ENCODE measurements at regions not wholly inside any gene's neighbourhood (a gene's known extent, or its start where the extent isn't known, plus 50 kb on each side); places are given as distances from the start of the nearest gene placed in this dataset.

DNA sequence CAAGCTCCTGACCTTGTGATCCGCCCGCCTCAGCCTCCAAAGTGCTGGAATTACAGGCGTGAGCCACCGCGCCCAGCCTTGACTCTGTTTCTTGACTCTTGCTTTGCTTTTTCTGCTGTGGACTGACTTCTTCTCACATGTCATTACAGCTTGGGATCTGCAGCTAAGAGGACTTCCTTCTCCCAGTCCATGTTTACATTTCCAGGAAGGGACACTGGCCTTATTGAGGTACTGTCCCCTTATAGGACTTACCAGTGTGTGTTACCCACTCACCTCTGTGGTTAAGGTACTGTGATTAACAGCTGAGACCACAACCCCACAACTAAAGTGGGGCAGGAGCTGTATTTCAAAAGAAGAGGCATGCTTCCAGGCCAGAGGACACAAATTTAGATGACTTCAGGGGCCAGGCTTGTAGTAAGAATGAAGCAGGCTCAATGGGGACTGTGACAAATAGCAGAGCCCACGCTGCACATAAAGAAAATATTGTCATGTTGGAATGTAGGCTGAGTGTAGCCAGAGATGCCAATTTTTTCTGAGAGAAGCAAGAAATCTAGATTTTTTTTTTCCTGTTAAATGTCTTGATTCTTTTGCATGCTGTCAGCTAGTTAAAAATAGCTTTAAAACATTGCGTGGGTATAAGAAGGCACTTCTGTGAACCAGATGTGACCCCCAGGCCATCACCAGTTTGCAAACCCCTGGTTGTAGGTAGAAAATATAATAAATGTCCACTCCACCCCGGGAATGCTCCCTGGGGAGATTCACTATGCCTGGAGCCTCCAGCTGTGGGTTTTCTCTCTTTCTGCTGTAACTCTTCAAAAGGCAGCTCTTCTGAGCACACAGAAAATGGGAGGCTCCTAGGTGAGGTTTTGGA lies 75.0 kb downstream of the PTPDC1 start:
- TF ChIP-seq ZNF707 (tag by site-specific recombination; IDR thresholded peaks at IDR 0.05) (no peak), ZFHX2 (tag by site-specific recombination; conservative IDR thresholded peaks at IDR 0.05) (no peak)
- TF ChIP-seq, protein P1, sequence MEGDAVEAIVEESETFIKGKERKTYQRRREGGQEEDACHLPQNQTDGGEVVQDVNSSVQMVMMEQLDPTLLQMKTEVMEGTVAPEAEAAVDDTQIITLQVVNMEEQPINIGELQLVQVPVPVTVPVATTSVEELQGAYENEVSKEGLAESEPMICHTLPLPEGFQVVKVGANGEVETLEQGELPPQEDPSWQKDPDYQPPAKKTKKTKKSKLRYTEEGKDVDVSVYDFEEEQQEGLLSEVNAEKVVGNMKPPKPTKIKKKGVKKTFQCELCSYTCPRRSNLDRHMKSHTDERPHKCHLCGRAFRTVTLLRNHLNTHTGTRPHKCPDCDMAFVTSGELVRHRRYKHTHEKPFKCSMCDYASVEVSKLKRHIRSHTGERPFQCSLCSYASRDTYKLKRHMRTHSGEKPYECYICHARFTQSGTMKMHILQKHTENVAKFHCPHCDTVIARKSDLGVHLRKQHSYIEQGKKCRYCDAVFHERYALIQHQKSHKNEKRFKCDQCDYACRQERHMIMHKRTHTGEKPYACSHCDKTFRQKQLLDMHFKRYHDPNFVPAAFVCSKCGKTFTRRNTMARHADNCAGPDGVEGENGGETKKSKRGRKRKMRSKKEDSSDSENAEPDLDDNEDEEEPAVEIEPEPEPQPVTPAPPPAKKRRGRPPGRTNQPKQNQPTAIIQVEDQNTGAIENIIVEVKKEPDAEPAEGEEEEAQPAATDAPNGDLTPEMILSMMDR (tag by site-specific recombination; IDR thresholded peaks at IDR 0.05), result no peak

Data from HEK293 (cell line).